H9 (cell line): ENCODE measurements at regions not wholly inside any gene's neighbourhood (a gene's known extent, or its start where the extent isn't known, plus 50 kb on each side); places are given as distances from the start of the nearest gene placed in this dataset.

Experiments used
- DNase-seq: peaks from one replicate; pipeline ENCODE4 v3.0.0-alpha.2; 2017
- H2AFZ ChIP-seq: one replicate; pipeline ENCODE4 v1.6.1; 2013; ENCODE audit warnings: mild to moderate bottlenecking, low read length, control low read depth, moderate library complexity
- H2AK5ac ChIP-seq: 2 replicates; pipeline ENCODE4 v1.6.1; 2013; ENCODE audit warnings: low read length, control low read depth, mixed read lengths; ENCODE audit not compliant: insufficient read length
- H2BK120ac ChIP-seq: one replicate; pipeline ENCODE4 v1.6.1; 2013; ENCODE audit warnings: low read depth, mild to moderate bottlenecking, low read length, control low read depth, inconsistent platforms; ENCODE audit not compliant: poor library complexity, severe bottlenecking
- H2BK12ac ChIP-seq: 2 replicates; pipeline ENCODE4 v1.6.1; 2013; ENCODE audit warnings: low read length, control low read depth, mixed read lengths, low read depth; ENCODE audit not compliant: insufficient read length
- H2BK15ac ChIP-seq: 2 replicates; pipeline ENCODE4 v1.6.1; 2013; ENCODE audit warnings: low read depth, low read length, control low read depth
- H2BK20ac ChIP-seq: one replicate; pipeline ENCODE4 v1.6.1; 2013; ENCODE audit warnings: low read depth, mild to moderate bottlenecking, low read length, control low read depth, inconsistent platforms; ENCODE audit not compliant: poor library complexity, severe bottlenecking
- H2BK5ac ChIP-seq: 2 replicates; pipeline ENCODE4 v1.6.1; 2013; ENCODE audit warnings: low read length, control low read depth, mixed read lengths; ENCODE audit not compliant: insufficient read length
- H3K14ac ChIP-seq: 2 replicates; pipeline ENCODE4 v1.6.1; 2013; ENCODE audit warnings: low read length, control low read depth; ENCODE audit not compliant: insufficient read depth
- H3K18ac ChIP-seq: 2 replicates; pipeline ENCODE4 v1.6.1; 2013; ENCODE audit warnings: low read depth, mild to moderate bottlenecking, mixed read lengths, low read length, control low read depth; ENCODE audit not compliant: insufficient read length
- H3K23ac ChIP-seq: 2 replicates; pipeline ENCODE4 v1.6.1; 2013; ENCODE audit warnings: low read length, control low read depth, mixed read lengths, low read depth; ENCODE audit not compliant: insufficient read length
- H3K23me2 ChIP-seq: 2 replicates; pipeline ENCODE4 v1.6.1; 2013; ENCODE audit warnings: low read depth, mild to moderate bottlenecking, mixed read lengths, low read length, control low read depth; ENCODE audit not compliant: insufficient read length, poor library complexity, severe bottlenecking
- H3K27ac ChIP-seq: 2 replicates; pipeline ENCODE4 v1.5.1; 2013; ENCODE audit warnings: low read length, control low read depth, mixed read lengths, low read depth; ENCODE audit not compliant: insufficient read length
- H3K27me3 ChIP-seq: 2 replicates; pipeline ENCODE4 v1.6.1; 2013; ENCODE audit warnings: low read length, control low read depth, inconsistent platforms; ENCODE audit not compliant: insufficient read depth
- H3K4ac ChIP-seq: 2 replicates; pipeline ENCODE4 v1.6.1; 2013; ENCODE audit warnings: low read depth, mild to moderate bottlenecking, control low read depth, inconsistent platforms, low read length, moderate library complexity
- H3K4me1 ChIP-seq: 2 replicates; pipeline ENCODE4 v1.6.1; 2013; ENCODE audit warnings: low read length, control low read depth, inconsistent platforms; ENCODE audit not compliant: insufficient read depth
- H3K4me2 ChIP-seq: 2 replicates; pipeline ENCODE4 v1.6.1; 2013; ENCODE audit warnings: low read length, control low read depth, mixed read lengths; ENCODE audit not compliant: insufficient read length, insufficient read depth
- H3K56ac ChIP-seq: 2 replicates; pipeline ENCODE4 v1.6.1; 2013; ENCODE audit warnings: low read depth, mild to moderate bottlenecking, mixed read lengths, low read length, control low read depth; ENCODE audit not compliant: insufficient read length
- H3K79me1 ChIP-seq: 2 replicates; pipeline ENCODE4 v1.6.1; 2013; ENCODE audit warnings: low read depth, mild to moderate bottlenecking, moderate library complexity, low read length, control low read depth, inconsistent platforms; ENCODE audit not compliant: insufficient read depth, poor library complexity, severe bottlenecking
- H3K79me2 ChIP-seq: 2 replicates; pipeline ENCODE4 v1.6.1; 2013; ENCODE audit warnings: low read length, control low read depth, inconsistent platforms; ENCODE audit not compliant: insufficient read depth
- H3K9ac ChIP-seq: 2 replicates; pipeline ENCODE4 v1.6.1; 2013; ENCODE audit warnings: low read length, control low read depth, mixed read lengths; ENCODE audit not compliant: insufficient read length; ENCODE audit errors: extremely low read depth
- H3K9me3 ChIP-seq: one replicate; pipeline ENCODE4 v1.6.1; 2013; ENCODE audit warnings: low read depth, low read length, inconsistent platforms; ENCODE audit not compliant: control insufficient read depth
- H3T11ph ChIP-seq: one replicate; pipeline ENCODE4 v1.6.1; 2013; ENCODE audit warnings: mild to moderate bottlenecking, low read length, control low read depth, inconsistent platforms
- H4K20me1 ChIP-seq: one replicate; pipeline ENCODE4 v1.6.1; 2013; ENCODE audit not compliant: control insufficient read depth, insufficient read length, insufficient read depth
- H4K5ac ChIP-seq: 2 replicates; pipeline ENCODE4 v1.6.1; 2013; ENCODE audit warnings: low read depth, mild to moderate bottlenecking, mixed read lengths, low read length, control low read depth; ENCODE audit not compliant: insufficient read length
- H4K8ac ChIP-seq: replicated peaks from 2 replicates; pipeline ENCODE4 v1.6.1; 2013; ENCODE audit warnings: low read length, control low read depth, mixed read lengths, low read depth; ENCODE audit not compliant: insufficient read length
- H4K91ac ChIP-seq: 2 replicates; pipeline ENCODE4 v1.6.1; 2013; ENCODE audit warnings: low read depth, mild to moderate bottlenecking, moderate library complexity, mixed read lengths, low read length, control low read depth; ENCODE audit not compliant: insufficient read length
- H3K27ac Mint-ChIP-seq, 3 experiments: 2 replicates in 2 of 3; 3 replicates in 1 of 3; pipeline ENCODE4 v1.8.0; 2020 to 2021; ENCODE audit warnings: mixed read lengths in 3 of 3, mild to moderate bottlenecking in 1 of 3, moderate library complexity in 1 of 3
- H3K27me3 Mint-ChIP-seq: 2 replicates; pipeline ENCODE4 v1.8.0; 2021; ENCODE audit warnings: low read depth, mild to moderate bottlenecking, moderate library complexity, mixed read lengths
- H3K36me3 Mint-ChIP-seq, 3 experiments: 2 replicates in 2 of 3; 3 replicates in 1 of 3; pipeline ENCODE4 v1.8.0; 2020 to 2021; ENCODE audit warnings: low read depth in 3 of 3, mixed read lengths in 3 of 3; ENCODE audit not compliant: insufficient read depth in 1 of 3
- H3K4me1 Mint-ChIP-seq, 2 experiments: 2 replicates each; pipeline ENCODE4 v1.8.0; 2020; ENCODE audit warnings: mixed read lengths in 2 of 2
- H3K4me3 Mint-ChIP-seq, 2 experiments: 2 replicates in 1 of 2; 3 replicates in 1 of 2; pipeline ENCODE4 v1.8.0; 2020 to 2021; ENCODE audit warnings: mild to moderate bottlenecking in 2 of 2, mixed read lengths in 2 of 2, moderate library complexity in 1 of 2
- H3K9me3 Mint-ChIP-seq, 2 experiments: 2 replicates in 1 of 2; 3 replicates in 1 of 2; pipeline ENCODE4 v1.8.0; 2020; ENCODE audit warnings: mild to moderate bottlenecking in 2 of 2, mixed read lengths in 2 of 2, moderate library complexity in 1 of 2
- CTCF ChIP-seq: fragments of 200-600 bp; sonication (generic); conservative IDR thresholded peaks from 3 replicates; pipeline ENCODE4 v1.8.0; 2021; ENCODE audit warnings: antibody characterized with exemption, mild to moderate bottlenecking

- no peak overlapping the region for H3K4me3 Mint-ChIP-seq
- no peak overlapping the region for H3K27ac ChIP-seq
- no peaks in the 10 kb centered on the region for H3K79me1 ChIP-seq
- no peaks in the 10 kb centered on the region; the same call in 1 of the 2 replicates for H3K27me3 Mint-ChIP-seq
- H2AFZ ChIP-seq, result no peak overlapping the region
- no peak overlapping the region for H3K18ac ChIP-seq
- no peaks in the 10 kb centered on the region for H3K4me1 ChIP-seq
- H2AK5ac ChIP-seq, result no peak overlapping the region
- no peaks in the 10 kb centered on the region; a peak in 1 of 7 replicates for H3K36me3 Mint-ChIP-seq
- no peaks in the 10 kb centered on the region; a peak in 1 of 5 replicates for H3K9me3 Mint-ChIP-seq
- H3K9me3 ChIP-seq, result no peaks in the 10 kb centered on the region
- H4K91ac ChIP-seq, result no peak overlapping the region
- H2BK15ac ChIP-seq, result no peak overlapping the region
- no peak overlapping the region for H3K56ac ChIP-seq
- no peak overlapping the region for H3K14ac ChIP-seq
- TF ChIP-seq CTCF, result no peak
- no peak overlapping the region for H2BK20ac ChIP-seq
- H3K4me2 ChIP-seq, result no peak overlapping the region
- no peak overlapping the region for H2BK120ac ChIP-seq
- no peaks in the 10 kb centered on the region for H3K27me3 ChIP-seq
- H4K8ac ChIP-seq, result no peak overlapping the region
- H3K4me1 Mint-ChIP-seq, result peaks cover 14 to 17% of the 10 kb centered on the region in 2 experiments
- H3K4ac ChIP-seq, result no peak overlapping the region
- no peak overlapping the region for H3T11ph ChIP-seq
- no peak overlapping the region for H3K23ac ChIP-seq
- no peak overlapping the region for H3K27ac Mint-ChIP-seq
- DNase-seq, result no peak
- no peaks in the 10 kb centered on the region for H3K23me2 ChIP-seq
- no peak overlapping the region for H3K9ac ChIP-seq
- no peak overlapping the region for H2BK5ac ChIP-seq
- no peaks in the 10 kb centered on the region for H4K20me1 ChIP-seq
- H4K5ac ChIP-seq, result no peak overlapping the region
- no peaks in the 10 kb centered on the region for H3K79me2 ChIP-seq
- no peak overlapping the region for H2BK12ac ChIP-seq
Measured at GRCh38 chr17:65404761-65405160, 156.7 kb downstream of the AXIN2 start.
